NCI-H345 treated with DMSO at 0.1 percent for 48 hours (cell line): ENCODE measurements at regions not wholly inside any gene's neighbourhood (a gene's known extent, or its start where the extent isn't known, plus 50 kb on each side); places are given as distances from the start of the nearest gene placed in this dataset.
"Not testable (repeated sequence)": the region's sequence is repeated elsewhere in the genome, so short reads cannot be mapped to it uniquely, and the experiment has no call there.

Experiments used
- DNase-seq: peaks from one replicate; lab custom pipeline; 2025; ENCODE audit not compliant: unreplicated experiment; lab: John Stamatoyannopoulos, UW

- no peak for DNase-seq
Measured at GRCh38 chr12:58009405-58010195, 68.2 kb downstream of the ATP23 start.

GRCh38 chr12:58011676-58012075, 70.3 kb downstream of the ATP23 start:
- DNase-seq = no peak

- not testable (repeated sequence) for DNase-seq
Measured at GRCh38 chr12:58022379-58023020, 81.1 kb downstream of the ATP23 start.

GRCh38 chr12:58025431-58025830, 84.1 kb downstream of the ATP23 start:
- no peak for DNase-seq

- no peak for DNase-seq
Measured at GRCh38 chr12:58026426-58026825, 85.1 kb downstream of the ATP23 start.

- no peak for DNase-seq
Measured at GRCh38 chr12:58026897-58027891, 85.8 kb downstream of the ATP23 start.

- no peak for DNase-seq
Measured at GRCh38 chr12:58028294-58028693, 86.9 kb downstream of the ATP23 start.

GRCh38 chr12:58029260-58029659, 87.9 kb downstream of the ATP23 start:
- DNase-seq = no peak

GRCh38 chr12:58030566-58031279, 89.4 kb downstream of the ATP23 start:
- DNase-seq = no peak

- no peak for DNase-seq
Measured at GRCh38 chr12:58032156-58032555, 90.8 kb downstream of the ATP23 start.

GRCh38 chr12:58033831-58034230, 92.5 kb downstream of the ATP23 start:
- DNase-seq = no peak

GRCh38 chr12:58034311-58034710, 92.9 kb downstream of the ATP23 start:
- no peak for DNase-seq

- DNase-seq = no peak
Measured at GRCh38 chr12:58034712-58035111, 93.3 kb downstream of the ATP23 start.

GRCh38 chr12:58041441-58041840, 100.1 kb downstream of the ATP23 start:
- no peak for DNase-seq

GRCh38 chr12:58044966-58045365, 103.6 kb downstream of the ATP23 start:
- DNase-seq = no peak

GRCh38 chr12:58046271-58046670, 104.9 kb downstream of the ATP23 start:
- DNase-seq = no peak

GRCh38 chr12:58051378-58051777, 110.0 kb downstream of the ATP23 start:
- DNase-seq = no peak

GRCh38 chr12:58064666-58065065, 123.3 kb downstream of the ATP23 start:
- no peak for DNase-seq

GRCh38 chr12:58066296-58066695, 124.9 kb downstream of the ATP23 start:
- DNase-seq = no peak

GRCh38 chr12:58067610-58068387, 126.4 kb downstream of the ATP23 start:
- no peak for DNase-seq
